HG03342 (cell line): ENCODE measurements at regions not wholly inside any gene's neighbourhood (a gene's known extent, or its start where the extent isn't known, plus 50 kb on each side); places are given as distances from the start of the nearest gene placed in this dataset.
"Not testable (repeated sequence)": the region's sequence is repeated elsewhere in the genome, so short reads cannot be mapped to it uniquely, and the experiment has no call there.

ENCODE experiments used
- ATAC-seq: cut with Tn5 transposase; IDR thresholded peaks from one replicate; pipeline ENCODE4 v1.9.1; 2021; ENCODE audit warnings: mild to moderate bottlenecking, moderate library complexity; ENCODE audit not compliant: unreplicated experiment

GRCh38 chr13:22776394-22777186 lies 404.2 kb upstream of the SGCG start:
- no peak for ATAC-seq

GRCh38 chr13:22777207-22777606 lies 403.6 kb upstream of the SGCG start:
- ATAC-seq, result no peak

- no peak for ATAC-seq
Observed at GRCh38 chr13:22789027-22789593, 391.7 kb upstream of the SGCG start.

- ATAC-seq, result no peak
Observed at GRCh38 chr13:22789916-22790315, 390.9 kb upstream of the SGCG start.

- no peak for ATAC-seq
Observed at GRCh38 chr13:22793598-22794134, 387.1 kb upstream of the SGCG start.

GRCh38 chr13:22800526-22801401 lies 380.0 kb upstream of the SGCG start:
- no peak for ATAC-seq

GRCh38 chr13:22801402-22802003 lies 379.3 kb upstream of the SGCG start:
- ATAC-seq, result no peak

GRCh38 chr13:22812793-22813192 lies 368.0 kb upstream of the SGCG start:
- no peak for ATAC-seq

- not testable (repeated sequence) for ATAC-seq
Observed at GRCh38 chr13:22813531-22814377, 367.0 kb upstream of the SGCG start.

- not testable (repeated sequence) for ATAC-seq
Observed at GRCh38 chr13:22814433-22814832, 366.3 kb upstream of the SGCG start.

- ATAC-seq, result no peak
Observed at GRCh38 chr13:22821589-22821988, 359.2 kb upstream of the SGCG start.

GRCh38 chr13:22825186-22825585 lies 355.6 kb upstream of the SGCG start:
- ATAC-seq, result no peak

- ATAC-seq, result no peak
Observed at GRCh38 chr13:22828081-22828480, 352.7 kb upstream of the SGCG start.

GRCh38 chr13:22836475-22836874 lies 344.3 kb upstream of the SGCG start:
- ATAC-seq, result no peak

GRCh38 chr13:22837980-22838647 lies 342.7 kb upstream of the SGCG start:
- ATAC-seq, result no peak

GRCh38 chr13:22839603-22840530 lies 340.9 kb upstream of the SGCG start:
- ATAC-seq, result no peak

GRCh38 chr13:22846551-22846950 lies 334.2 kb upstream of the SGCG start:
- no peak for ATAC-seq

GRCh38 chr13:22848539-22849052 lies 332.2 kb upstream of the SGCG start:
- ATAC-seq, result no peak
